GM21529 (cell line): ENCODE measurements at regions not wholly inside any gene's neighbourhood (a gene's known extent, or its start where the extent isn't known, plus 50 kb on each side); places are given as distances from the start of the nearest gene placed in this dataset.
A peak's percentile ranks its signal among the peaks of the same experiment; 100 is the strongest.
"Not testable (repeated sequence)": the region's sequence is repeated elsewhere in the genome, so short reads cannot be mapped to it uniquely, and the experiment has no call there.

Experiments
- ATAC-seq: cut with Tn5 transposase; IDR thresholded peaks from one replicate; pipeline ENCODE4 v1.9.1; 2021; ENCODE audit not compliant: unreplicated experiment

- no peak for ATAC-seq
These were observed 580.6 kb upstream of the VRK2 start for GRCh38 chr2:57465967-57466366.

GRCh38 chr2:57475391-57475790 lies 571.2 kb upstream of the VRK2 start:
- no peak for ATAC-seq

DNA sequence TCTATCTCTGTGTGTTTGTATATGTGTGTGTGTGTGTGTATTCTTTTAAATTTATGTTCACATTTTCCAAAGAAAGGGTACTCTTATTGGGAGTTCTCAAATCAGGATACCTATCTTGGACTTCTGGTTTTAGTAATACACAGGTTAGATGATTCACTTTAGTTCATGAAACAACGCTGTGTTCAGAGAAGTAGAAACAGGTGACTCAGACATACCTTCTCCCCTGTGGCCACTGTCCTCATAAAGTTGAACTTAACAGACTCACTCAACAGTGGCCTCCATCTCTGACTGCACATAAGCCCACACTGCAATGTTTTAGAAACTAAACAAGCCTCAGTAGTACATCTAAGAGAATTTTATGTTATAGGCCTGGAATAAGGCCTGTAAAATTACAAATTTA lies 566.6 kb upstream of the VRK2 start:
- no peak for ATAC-seq

DNA sequence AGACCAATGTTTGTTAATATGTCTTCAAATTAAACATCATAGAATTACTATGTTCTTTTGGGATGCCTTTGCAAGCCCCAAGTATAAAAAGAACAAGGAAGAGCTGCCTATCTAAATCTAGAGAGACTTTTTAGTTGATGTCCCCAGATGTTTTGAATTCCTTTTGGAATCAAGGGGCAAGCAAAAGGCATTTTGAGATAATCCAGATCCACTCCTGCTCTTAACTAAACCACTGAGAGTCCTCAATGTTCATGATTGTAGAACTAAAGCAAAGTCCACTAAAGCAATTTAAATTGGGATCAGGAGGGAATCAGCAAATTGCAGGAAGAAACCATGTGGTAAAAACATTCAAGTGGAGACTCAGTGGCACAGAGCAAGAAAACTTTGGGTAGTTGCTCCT lies 558.5 kb upstream of the VRK2 start:
- ATAC-seq = no peak

- ATAC-seq = no peak
These were observed 555.9 kb upstream of the VRK2 start for GRCh38 chr2:57490741-57491140.

GRCh38 chr2:57491213-57491612 lies 555.4 kb upstream of the VRK2 start:
- ATAC-seq = no peak

- not testable (repeated sequence) for ATAC-seq
These were observed 552.6 kb upstream of the VRK2 start for GRCh38 chr2:57493966-57494365.

- ATAC-seq = peak; percentile 90
These were observed 549.0 kb upstream of the VRK2 start for GRCh38 chr2:57497489-57498096.

- no peak for ATAC-seq
These were observed 541.8 kb upstream of the VRK2 start for GRCh38 chr2:57504787-57505186.

DNA sequence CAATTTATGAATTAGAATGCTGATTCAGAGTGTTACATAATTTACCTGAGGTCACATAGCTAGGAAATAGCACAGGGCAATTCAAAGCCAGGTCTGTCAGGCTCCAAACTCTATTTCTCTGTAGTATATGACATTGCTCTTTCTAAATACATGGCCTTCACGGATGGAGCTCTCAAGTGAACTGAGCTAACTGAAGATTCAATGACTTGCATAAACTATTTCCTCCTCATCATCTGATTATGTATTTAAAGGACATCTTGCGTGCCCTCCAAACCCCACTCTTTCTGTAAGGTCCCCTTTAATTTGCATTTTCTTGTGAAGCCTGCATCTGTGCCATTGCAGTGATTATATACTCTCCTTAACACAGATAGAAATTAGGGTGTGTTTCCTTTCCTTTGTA lies 537.4 kb upstream of the VRK2 start:
- no peak for ATAC-seq

- ATAC-seq = no peak
These were observed 535.9 kb upstream of the VRK2 start for GRCh38 chr2:57510704-57511103.

- no peak for ATAC-seq
These were observed 531.2 kb upstream of the VRK2 start for GRCh38 chr2:57515366-57515765.

GRCh38 chr2:57516698-57517340 lies 529.8 kb upstream of the VRK2 start:
- ATAC-seq = peak; percentile 85

GRCh38 chr2:57523304-57523703 lies 523.3 kb upstream of the VRK2 start:
- ATAC-seq = no peak

DNA sequence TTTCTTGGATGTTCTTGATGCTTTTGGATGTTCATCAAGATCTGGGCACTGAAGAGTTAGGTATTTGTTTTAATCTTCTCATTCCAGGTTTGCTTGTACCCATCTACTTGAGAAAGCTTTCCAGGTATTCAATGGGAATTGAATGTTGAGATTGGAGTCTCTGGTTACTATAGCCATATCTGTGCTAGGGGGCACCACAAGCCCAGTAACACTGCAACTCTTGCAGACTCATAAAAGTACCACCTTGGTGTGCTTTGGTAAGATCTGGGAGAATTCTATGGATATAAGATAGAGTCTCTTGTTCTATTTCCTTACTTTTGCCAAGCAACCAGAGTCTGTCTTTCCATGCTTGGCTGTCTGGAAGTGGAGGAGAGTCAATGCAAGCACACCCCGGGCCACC lies 518.9 kb upstream of the VRK2 start:
- no peak for ATAC-seq

GRCh38 chr2:57528499-57528898 lies 518.1 kb upstream of the VRK2 start:
- no peak for ATAC-seq

DNA sequence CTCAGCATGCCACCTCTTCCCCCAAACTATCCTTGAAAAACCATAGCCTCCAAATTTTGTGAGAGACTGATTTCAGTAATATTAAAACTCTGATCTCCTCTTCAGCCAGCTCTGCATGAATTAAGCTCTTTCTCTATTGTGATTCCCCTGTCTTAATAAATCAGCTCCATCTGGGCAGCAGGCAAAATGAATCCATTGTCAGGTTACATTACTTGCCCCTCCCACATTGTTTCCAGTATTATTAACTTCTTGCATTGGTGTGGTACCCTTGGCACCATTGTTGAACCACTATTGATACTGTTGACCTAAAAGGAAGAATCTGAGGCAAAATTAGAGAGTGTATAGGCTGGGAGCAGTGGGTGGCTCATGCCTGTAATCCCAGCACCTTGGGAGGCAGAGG lies 512.2 kb upstream of the VRK2 start:
- no peak for ATAC-seq

GRCh38 chr2:57536535-57537231 lies 509.9 kb upstream of the VRK2 start:
- peak; percentile 85 for ATAC-seq

DNA sequence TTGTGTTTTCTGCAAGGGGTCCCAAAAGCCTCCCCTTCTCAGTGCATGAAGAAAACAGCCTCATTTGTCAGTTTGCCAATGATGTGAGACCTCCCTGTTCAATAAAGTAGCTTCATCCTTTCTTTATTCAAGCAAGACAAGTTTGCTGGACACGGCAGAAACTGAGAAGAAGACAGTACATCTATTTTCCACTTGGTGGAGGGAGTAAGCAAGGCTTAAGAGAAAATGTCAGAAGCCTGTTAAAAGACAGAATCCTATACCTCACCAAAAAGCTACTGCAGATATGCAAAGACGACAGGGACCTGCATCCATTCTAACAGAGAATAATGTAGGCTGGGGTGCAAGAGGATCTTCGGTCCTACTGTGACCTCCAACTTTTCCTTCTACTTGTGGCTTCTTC lies 506.8 kb upstream of the VRK2 start:
- no peak for ATAC-seq

- no peak for ATAC-seq
These were observed 504.5 kb upstream of the VRK2 start for GRCh38 chr2:57542081-57542480.

- no peak for ATAC-seq
These were observed 503.4 kb upstream of the VRK2 start for GRCh38 chr2:57543211-57543610.

DNA sequence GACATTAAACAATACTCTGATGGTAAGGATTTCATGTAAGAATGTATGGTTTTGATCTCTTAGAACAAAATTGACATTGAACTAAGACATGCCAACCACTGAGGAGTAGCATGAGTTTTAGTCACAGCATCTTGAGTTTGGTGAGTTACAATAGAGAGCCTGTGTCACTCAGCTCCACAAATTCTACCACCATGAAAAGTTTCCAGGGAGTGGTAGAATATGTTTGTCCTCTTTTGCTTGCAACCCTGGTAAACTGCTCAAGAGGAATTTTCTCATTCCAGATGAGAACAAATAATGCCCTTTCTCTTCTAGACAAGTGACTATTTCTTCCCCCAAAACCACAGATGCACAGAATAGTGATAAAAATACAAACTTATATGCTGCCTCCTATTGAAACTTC lies 502.0 kb upstream of the VRK2 start:
- ATAC-seq = no peak
